PC-9 (cell line): ENCODE measurements at regions not wholly inside any gene's neighbourhood (a gene's known extent, or its start where the extent isn't known, plus 50 kb on each side); places are given as distances from the start of the nearest gene placed in this dataset.
"Not testable (repeated sequence)": the region's sequence is repeated elsewhere in the genome, so short reads cannot be mapped to it uniquely, and the experiment has no call there.

Source experiments
- EZH2 ChIP-seq: fragments of 200-600 bp; sonication (generic); IDR thresholded peaks from 2 replicates; pipeline ENCODE4 v1.8.0; 2017; ENCODE audit warnings: antibody characterized with exemption, low read depth
- TF ChIP-seq, protein P1 (sequence below): fragments of 200-600 bp; sonication (generic); conservative IDR thresholded peaks from 2 replicates; pipeline ENCODE4 v1.6.1; 2017; ENCODE audit warnings: mixed run types, antibody characterized with exemption, mild to moderate bottlenecking, moderate library complexity

DNA sequence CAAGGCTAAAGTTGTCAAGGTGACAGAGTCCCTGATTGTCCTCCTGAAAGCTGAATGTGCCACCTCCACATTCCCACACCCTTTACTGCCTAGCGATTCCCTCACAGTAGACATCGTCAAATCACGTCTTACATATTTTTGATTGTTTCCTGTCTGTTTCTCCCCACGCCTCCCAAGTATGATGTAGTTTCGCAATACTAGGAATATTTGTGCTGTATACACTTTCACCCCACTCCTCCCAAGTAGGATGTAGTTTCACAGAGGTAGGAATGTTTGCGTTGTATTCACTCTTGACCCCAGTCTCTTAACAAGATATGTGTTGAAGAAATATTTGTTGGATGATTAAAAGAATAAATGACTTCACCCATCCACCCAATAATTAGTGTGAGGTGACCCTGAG lies 524.1 kb downstream of the PRIM2 start:
- TF ChIP-seq, protein P1, sequence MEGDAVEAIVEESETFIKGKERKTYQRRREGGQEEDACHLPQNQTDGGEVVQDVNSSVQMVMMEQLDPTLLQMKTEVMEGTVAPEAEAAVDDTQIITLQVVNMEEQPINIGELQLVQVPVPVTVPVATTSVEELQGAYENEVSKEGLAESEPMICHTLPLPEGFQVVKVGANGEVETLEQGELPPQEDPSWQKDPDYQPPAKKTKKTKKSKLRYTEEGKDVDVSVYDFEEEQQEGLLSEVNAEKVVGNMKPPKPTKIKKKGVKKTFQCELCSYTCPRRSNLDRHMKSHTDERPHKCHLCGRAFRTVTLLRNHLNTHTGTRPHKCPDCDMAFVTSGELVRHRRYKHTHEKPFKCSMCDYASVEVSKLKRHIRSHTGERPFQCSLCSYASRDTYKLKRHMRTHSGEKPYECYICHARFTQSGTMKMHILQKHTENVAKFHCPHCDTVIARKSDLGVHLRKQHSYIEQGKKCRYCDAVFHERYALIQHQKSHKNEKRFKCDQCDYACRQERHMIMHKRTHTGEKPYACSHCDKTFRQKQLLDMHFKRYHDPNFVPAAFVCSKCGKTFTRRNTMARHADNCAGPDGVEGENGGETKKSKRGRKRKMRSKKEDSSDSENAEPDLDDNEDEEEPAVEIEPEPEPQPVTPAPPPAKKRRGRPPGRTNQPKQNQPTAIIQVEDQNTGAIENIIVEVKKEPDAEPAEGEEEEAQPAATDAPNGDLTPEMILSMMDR: not testable (repeated sequence)
- TF ChIP-seq EZH2: not testable (repeated sequence)
